Upper lobe of right lung (tissue), 1 donor: ENCODE measurements at regions not wholly inside any gene's neighbourhood (a gene's known extent, or its start where the extent isn't known, plus 50 kb on each side); places are given as distances from the start of the nearest gene placed in this dataset.

Experiments
- ATAC-seq: fragments of 200-7000 bp; cut with Tn5 transposase; one replicate; pipeline ENCODE4 v1.9.1; 2020; ENCODE audit warnings: mild to moderate bottlenecking, moderate library complexity
- DNase-seq: peaks from one replicate; pipeline ENCODE4 v3.0.0-alpha.2; 2020
- H3K27ac ChIP-seq: fragments of 200-600 bp; one replicate; pipeline ENCODE4 v1.8.0; 2022
- H3K27me3 ChIP-seq: fragments of 200-600 bp; one replicate; pipeline ENCODE4 v1.8.0; 2022; ENCODE audit warnings: mild to moderate bottlenecking
- H3K36me3 ChIP-seq: fragments of 200-600 bp; one replicate; pipeline ENCODE4 v1.8.0; 2022
- H3K4me1 ChIP-seq: fragments of 200-600 bp; one replicate; pipeline ENCODE4 v1.8.0; 2022
- H3K4me3 ChIP-seq: fragments of 200-600 bp; one replicate; pipeline ENCODE4 v1.8.0; 2022; ENCODE audit warnings: mild to moderate bottlenecking
- H3K9me3 ChIP-seq: fragments of 200-600 bp; one replicate; pipeline ENCODE4 v1.8.0; 2022
- intact Hi-C: fragments of 100-400 bp; cut with DNase I; formaldehyde crosslinking; loops from one replicate; pipeline ENCODE4 v1.11.0; 2022
- TF ChIP-seq, protein P1 (sequence below): fragments of 200-600 bp; IDR thresholded peaks from one replicate; pipeline ENCODE4 v1.8.0; 2022; ENCODE audit warnings: antibody characterized with exemption
- donor health status: DM: no; HTN: yes; CAD: no; lungs with severe emphysema.

DNA sequence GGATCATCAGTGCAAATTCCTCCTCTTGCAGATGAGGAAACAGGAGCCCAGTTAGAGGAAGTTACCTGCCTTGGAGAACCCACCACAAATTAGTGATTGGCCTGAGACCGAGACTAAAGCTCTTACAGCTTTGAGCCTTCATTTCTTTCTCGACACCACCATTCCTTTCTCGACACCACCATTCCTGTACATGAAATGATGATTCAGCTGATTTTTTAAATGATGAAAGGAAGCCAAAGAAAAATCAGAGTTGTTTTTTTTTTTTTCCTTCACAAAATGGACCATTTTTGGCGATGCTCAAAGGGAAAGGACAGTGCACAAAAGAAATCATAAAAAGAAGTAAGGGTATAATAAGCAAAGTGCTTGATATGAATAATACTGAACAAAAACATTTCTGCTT is 1080.2 kb upstream of the AUTS2 start:
- Histone ChIP-seq H3K27me3 (no peaks in the 10 kb centered on the region), H3K9me3 (no peaks in the 10 kb centered on the region), H3K4me1 (no peaks in the 10 kb centered on the region), H3K36me3 (no peaks in the 10 kb centered on the region), H3K27ac (no peak overlapping the region), H3K4me3 (no peak overlapping the region)
- intact Hi-C loops: no loop called here
- TF ChIP-seq, protein P1, sequence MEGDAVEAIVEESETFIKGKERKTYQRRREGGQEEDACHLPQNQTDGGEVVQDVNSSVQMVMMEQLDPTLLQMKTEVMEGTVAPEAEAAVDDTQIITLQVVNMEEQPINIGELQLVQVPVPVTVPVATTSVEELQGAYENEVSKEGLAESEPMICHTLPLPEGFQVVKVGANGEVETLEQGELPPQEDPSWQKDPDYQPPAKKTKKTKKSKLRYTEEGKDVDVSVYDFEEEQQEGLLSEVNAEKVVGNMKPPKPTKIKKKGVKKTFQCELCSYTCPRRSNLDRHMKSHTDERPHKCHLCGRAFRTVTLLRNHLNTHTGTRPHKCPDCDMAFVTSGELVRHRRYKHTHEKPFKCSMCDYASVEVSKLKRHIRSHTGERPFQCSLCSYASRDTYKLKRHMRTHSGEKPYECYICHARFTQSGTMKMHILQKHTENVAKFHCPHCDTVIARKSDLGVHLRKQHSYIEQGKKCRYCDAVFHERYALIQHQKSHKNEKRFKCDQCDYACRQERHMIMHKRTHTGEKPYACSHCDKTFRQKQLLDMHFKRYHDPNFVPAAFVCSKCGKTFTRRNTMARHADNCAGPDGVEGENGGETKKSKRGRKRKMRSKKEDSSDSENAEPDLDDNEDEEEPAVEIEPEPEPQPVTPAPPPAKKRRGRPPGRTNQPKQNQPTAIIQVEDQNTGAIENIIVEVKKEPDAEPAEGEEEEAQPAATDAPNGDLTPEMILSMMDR: no peak
- no peak for DNase-seq
- no peak for ATAC-seq

DNA sequence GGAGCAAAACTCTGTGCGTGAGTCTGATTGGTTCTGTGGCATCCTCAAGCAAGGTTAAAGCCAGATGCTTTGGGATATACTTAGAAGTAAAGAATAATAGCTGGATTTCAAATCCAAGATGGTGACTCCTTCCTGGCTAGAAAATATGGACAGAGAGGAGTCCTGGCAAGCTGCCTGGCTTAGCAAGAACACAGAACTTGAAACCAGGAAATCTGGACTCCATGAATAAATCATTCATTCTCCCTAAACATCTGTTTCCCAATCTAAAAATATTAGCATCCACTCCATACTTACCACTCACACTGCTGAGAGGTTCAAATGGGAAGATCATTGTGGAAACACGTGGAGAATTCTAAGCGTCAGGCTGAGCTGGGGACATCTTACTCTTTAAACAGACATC is 1074.1 kb upstream of the AUTS2 start:
- H3K36me3 ChIP-seq: no peaks in the 10 kb centered on the region
- H3K4me3 ChIP-seq: no peak overlapping the region
- no peak for ATAC-seq
- H3K27ac ChIP-seq: no peak overlapping the region
- H3K4me1 ChIP-seq: no peaks in the 10 kb centered on the region
- TF ChIP-seq, protein P1: no peak
- intact Hi-C loops: no loop called here
- H3K9me3 ChIP-seq: no peaks in the 10 kb centered on the region
- no peak for DNase-seq
- no peaks in the 10 kb centered on the region for H3K27me3 ChIP-seq

DNA sequence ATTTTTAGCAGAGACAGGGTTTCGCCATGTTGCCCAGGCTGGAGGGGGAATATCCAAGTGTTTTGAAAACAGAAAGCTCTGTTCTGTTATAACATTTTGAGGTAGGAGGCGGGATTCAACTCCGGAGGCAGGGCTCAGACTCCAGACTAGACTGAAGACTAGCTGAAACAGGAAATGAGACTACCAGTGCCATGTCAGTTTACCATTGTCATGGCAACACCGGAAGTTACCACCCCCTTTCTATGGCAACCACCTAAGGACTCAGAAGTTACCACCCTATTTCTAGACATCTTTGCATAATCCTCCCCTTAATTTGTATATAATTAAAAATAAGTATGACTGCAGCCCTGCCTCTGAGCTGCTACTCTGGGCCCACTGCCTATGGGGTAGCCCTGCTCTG is 1069.1 kb upstream of the AUTS2 start:
- Histone ChIP-seq H3K36me3 (no peaks in the 10 kb centered on the region), H3K4me3 (no peak overlapping the region), H3K4me1 (no peaks in the 10 kb centered on the region), H3K9me3 (no peaks in the 10 kb centered on the region), H3K27ac (no peak overlapping the region), H3K27me3 (no peaks in the 10 kb centered on the region)
- intact Hi-C loops: no loop called here
- TF ChIP-seq, protein P1: no peak
- ATAC-seq: no peak
- DNase-seq: no peak

DNA sequence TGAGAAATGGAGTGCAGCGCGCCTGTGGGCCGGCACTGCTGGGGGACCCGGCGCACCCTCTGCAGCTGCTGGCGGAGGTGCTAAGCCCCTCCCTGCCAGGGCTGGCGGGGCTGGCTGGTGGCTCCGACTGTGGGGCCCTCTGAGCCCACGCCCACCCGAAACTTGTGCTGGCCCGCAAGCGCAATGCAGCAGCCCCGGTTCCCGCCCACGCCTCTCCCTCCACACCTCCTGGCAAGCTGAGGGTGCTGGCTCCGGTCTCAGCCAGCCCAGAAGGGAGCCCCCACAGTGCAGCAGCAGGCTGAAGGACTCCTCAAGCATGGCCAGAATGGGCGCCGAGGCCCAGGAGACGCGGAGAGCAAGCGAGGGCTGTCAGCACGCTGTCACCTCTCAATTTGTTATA is 1063.0 kb upstream of the AUTS2 start:
- TF ChIP-seq, protein P1: no peak
- Histone ChIP-seq H3K4me3 (no peak overlapping the region), H3K4me1 (no peaks in the 10 kb centered on the region), H3K27ac (no peak overlapping the region), H3K9me3 (no peaks in the 10 kb centered on the region), H3K36me3 (no peaks in the 10 kb centered on the region), H3K27me3 (no peaks in the 10 kb centered on the region)
- no peak for DNase-seq
- intact Hi-C loops: no loop called here
- no peak for ATAC-seq

DNA sequence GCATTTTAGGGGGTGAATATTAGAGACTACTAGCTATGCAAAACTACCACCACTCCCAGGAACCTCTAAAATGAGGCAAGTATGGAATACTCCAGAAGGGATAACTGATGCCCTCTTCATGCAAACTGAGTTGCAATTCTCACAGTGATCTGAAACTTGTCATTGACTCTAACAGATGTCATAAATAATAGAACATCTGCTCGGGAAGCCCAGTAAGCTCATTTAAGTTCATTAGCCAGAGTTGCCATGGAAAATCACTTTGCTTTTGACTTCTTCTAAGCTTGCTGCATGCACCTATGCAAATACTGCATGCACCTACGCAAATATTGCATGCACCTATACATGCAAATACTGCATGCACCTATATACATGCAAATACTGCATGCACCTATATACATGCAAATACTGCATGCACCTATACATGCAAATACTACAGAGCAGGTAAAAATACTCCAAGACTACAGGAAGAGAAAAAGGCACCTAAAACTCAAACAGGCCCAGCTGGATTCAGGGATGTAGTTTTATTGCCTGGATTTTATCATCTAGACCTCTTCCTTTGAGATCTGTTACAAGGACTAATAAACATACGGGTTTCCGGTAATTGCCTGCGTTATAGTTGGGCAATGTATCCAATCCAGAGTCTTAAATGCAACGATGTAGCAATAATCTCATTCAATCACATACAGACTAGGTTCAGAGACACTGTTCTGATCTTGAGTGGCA is 1061.1 kb upstream of the AUTS2 start:
- Histone ChIP-seq H3K27me3 (no peaks in the 10 kb centered on the region), H3K27ac (no peak overlapping the region), H3K4me3 (no peak overlapping the region), H3K4me1 (no peaks in the 10 kb centered on the region), H3K36me3 (no peaks in the 10 kb centered on the region), H3K9me3 (no peaks in the 10 kb centered on the region)
- intact Hi-C loops: no loop called here
- DNase-seq (no peak), ATAC-seq (no peak)
- TF ChIP-seq, protein P1: no peak

DNA sequence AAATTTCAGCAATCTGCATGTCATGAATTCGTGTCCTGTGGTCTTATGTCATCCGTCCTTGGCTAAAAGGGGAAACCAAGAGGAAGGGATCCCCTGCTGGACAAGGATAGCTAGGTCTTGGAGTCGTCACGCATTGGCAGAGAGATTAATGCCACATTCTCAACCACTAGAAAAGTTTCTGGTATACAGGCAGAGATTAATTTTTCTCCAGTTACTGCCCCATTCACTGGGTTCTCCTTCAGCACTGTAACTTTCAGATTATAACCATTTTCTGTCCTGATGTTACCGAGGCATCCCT is 1060.6 kb upstream of the AUTS2 start:
- Histone ChIP-seq H3K9me3 (no peaks in the 10 kb centered on the region), H3K4me3 (no peak overlapping the region), H3K4me1 (no peaks in the 10 kb centered on the region), H3K27me3 (no peaks in the 10 kb centered on the region), H3K27ac (no peak overlapping the region), H3K36me3 (no peaks in the 10 kb centered on the region)
- ATAC-seq (no peak), DNase-seq (no peak)
- TF ChIP-seq, protein P1: no peak
- intact Hi-C loops: no loop called here
